Neural progenitor cell (in vitro differentiated cells): ENCODE measurements at regions not wholly inside any gene's neighbourhood (a gene's known extent, or its start where the extent isn't known, plus 50 kb on each side); places are given as distances from the start of the nearest gene placed in this dataset.

Experiments
- EZH2 ChIP-seq: fragments of 200-600 bp; sonication (generic); IDR thresholded peaks from 2 replicates; pipeline ENCODE4 v1.6.1; 2017; ENCODE audit warnings: antibody characterized with exemption, mild to moderate bottlenecking, moderate library complexity
- EZH2phosphoT487 ChIP-seq: fragments of 200-600 bp; sonication (generic); IDR thresholded peaks from 2 replicates; pipeline ENCODE4 v1.6.1; 2017; ENCODE audit warnings: antibody characterized with exemption
- TF ChIP-seq, protein P1 (sequence below): fragments of 200-600 bp; sonication (generic); IDR thresholded peaks from 2 replicates; pipeline ENCODE4 v1.5.1; 2017; ENCODE audit warnings: antibody characterized with exemption, mild to moderate bottlenecking

DNA sequence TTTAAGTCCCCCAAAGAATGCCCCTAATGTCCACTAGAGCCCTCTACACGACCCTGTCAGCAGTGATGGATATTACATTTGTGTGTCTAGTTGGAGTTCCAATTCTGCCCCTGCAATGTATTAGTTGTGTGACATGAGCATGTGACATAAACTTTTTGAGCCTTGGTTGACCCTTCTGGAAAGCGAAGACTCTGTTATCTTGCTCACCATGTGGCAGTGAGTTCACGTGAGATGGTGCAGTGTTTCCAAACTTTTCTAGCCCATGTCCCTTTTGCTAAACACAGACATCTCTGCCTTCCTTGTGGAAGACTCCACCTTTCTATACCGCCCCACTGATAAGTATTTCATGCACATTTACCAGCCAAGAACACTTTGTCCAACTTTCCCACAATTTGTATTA, 87.0 kb upstream of the BOD1 start:
- TF ChIP-seq, protein P1, sequence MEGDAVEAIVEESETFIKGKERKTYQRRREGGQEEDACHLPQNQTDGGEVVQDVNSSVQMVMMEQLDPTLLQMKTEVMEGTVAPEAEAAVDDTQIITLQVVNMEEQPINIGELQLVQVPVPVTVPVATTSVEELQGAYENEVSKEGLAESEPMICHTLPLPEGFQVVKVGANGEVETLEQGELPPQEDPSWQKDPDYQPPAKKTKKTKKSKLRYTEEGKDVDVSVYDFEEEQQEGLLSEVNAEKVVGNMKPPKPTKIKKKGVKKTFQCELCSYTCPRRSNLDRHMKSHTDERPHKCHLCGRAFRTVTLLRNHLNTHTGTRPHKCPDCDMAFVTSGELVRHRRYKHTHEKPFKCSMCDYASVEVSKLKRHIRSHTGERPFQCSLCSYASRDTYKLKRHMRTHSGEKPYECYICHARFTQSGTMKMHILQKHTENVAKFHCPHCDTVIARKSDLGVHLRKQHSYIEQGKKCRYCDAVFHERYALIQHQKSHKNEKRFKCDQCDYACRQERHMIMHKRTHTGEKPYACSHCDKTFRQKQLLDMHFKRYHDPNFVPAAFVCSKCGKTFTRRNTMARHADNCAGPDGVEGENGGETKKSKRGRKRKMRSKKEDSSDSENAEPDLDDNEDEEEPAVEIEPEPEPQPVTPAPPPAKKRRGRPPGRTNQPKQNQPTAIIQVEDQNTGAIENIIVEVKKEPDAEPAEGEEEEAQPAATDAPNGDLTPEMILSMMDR, result no peak
- no peak for TF ChIP-seq EZH2phosphoT487
- TF ChIP-seq EZH2, result no peak
